ENCODE measurements at regions not wholly inside any gene's neighbourhood (a gene's known extent, or its start where the extent isn't known, plus 50 kb on each side); places are given as distances from the start of the nearest gene placed in this dataset.

- Mint-ChIP-seq H3K4me1 (ENCODE audit: low read depth) (no peaks in the 10 kb centered on the region), H3K27me3 (no peaks in the 10 kb centered on the region), H3K36me3 (no peaks in the 10 kb centered on the region), H3K9me3 (ENCODE audit: low read depth) (peaks cover 10% of the 10 kb centered on the region), H3K27ac (no peak overlapping the region), H3K4me3 (no peak overlapping the region)
Measured at GRCh38 chr13:110097013-110097412, 209.9 kb downstream of the COL4A1 start.

- no peaks in the 10 kb centered on the region for H3K4me1 Mint-ChIP-seq (ENCODE audit: low read depth)
- H3K27ac Mint-ChIP-seq: no peak overlapping the region
- no peaks in the 10 kb centered on the region for H3K36me3 Mint-ChIP-seq
- H3K27me3 Mint-ChIP-seq: no peaks in the 10 kb centered on the region
- H3K9me3 Mint-ChIP-seq (ENCODE audit: low read depth): no peaks in the 10 kb centered on the region
- no peak overlapping the region for H3K4me3 Mint-ChIP-seq
Measured at GRCh38 chr13:110092831-110093247, 214.1 kb downstream of the COL4A1 start.

- no peaks in the 10 kb centered on the region for H3K27me3 Mint-ChIP-seq
- H3K36me3 Mint-ChIP-seq: no peaks in the 10 kb centered on the region
- no peaks in the 10 kb centered on the region for H3K4me1 Mint-ChIP-seq (ENCODE audit: low read depth)
- no peak overlapping the region for H3K4me3 Mint-ChIP-seq
- H3K27ac Mint-ChIP-seq: no peak overlapping the region
- no peaks in the 10 kb centered on the region for H3K9me3 Mint-ChIP-seq (ENCODE audit: low read depth)
Measured at GRCh38 chr13:110089815-110090214, 217.1 kb downstream of the COL4A1 start.

- Mint-ChIP-seq H3K27ac (no peak overlapping the region), H3K9me3 (ENCODE audit: low read depth) (no peaks in the 10 kb centered on the region), H3K36me3 (no peaks in the 10 kb centered on the region), H3K4me3 (no peak overlapping the region), H3K27me3 (no peaks in the 10 kb centered on the region), H3K4me1 (ENCODE audit: low read depth) (no peaks in the 10 kb centered on the region)
Measured at GRCh38 chr13:110089100-110089499, 217.9 kb downstream of the COL4A1 start.

DNA sequence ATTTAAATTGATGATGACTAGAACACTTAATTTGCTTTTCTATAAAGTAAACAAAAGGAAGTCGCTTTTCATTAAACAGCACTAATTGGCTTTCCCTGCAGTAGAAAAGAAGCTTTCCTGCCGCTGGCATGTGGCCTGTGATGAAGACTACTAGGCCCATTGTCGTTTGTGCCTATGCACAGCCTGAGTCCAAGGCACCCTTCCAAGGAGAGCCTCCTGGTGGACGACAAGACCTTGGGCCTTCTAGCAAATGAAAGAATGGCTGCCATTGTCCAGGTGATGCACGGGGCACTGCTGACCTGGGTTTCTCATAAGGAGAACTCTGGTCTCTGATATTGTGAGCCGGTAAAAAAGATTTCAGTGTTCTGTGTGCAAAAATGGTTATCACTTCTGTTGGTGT is 233.0 kb downstream of the COL4A1 start:
- no peaks in the 10 kb centered on the region for H3K36me3 Mint-ChIP-seq
- H3K9me3 Mint-ChIP-seq (ENCODE audit: low read depth): no peaks in the 10 kb centered on the region
- H3K4me1 Mint-ChIP-seq (ENCODE audit: low read depth): no peaks in the 10 kb centered on the region
- H3K27me3 Mint-ChIP-seq: peaks cover 8% of the 10 kb centered on the region
- no peak overlapping the region for H3K4me3 Mint-ChIP-seq
- no peak overlapping the region for H3K27ac Mint-ChIP-seq

DNA sequence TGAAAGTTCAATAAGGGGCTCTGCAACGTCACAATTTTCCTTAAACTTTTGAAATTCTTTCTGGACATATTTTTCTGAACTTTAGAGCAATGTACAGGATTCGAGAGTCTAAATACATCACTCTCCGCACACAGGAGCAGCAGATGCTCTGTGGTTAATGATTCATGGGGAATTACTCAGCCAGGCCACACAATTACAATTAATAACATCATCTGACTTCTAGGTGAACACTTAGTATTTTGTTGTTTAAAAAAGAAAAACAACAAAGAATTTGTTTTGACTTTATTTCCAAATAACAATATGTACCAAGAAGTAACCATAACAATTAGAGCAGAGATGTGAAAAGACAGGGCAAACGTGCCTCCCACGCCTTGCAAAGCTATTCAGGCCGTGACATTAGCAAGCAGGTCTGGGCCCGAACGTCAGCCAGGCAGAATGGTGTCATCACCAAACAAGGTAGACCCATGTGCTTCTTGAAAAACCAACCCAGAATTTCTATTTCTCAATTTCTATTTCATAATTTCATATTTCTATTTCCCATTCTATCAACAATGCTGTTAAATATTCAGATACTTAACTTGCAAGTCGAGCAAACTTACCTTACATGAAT is 236.3 kb downstream of the COL4A1 start:
- Mint-ChIP-seq H3K9me3 (ENCODE audit: low read depth) (no peaks in the 10 kb centered on the region), H3K4me3 (no peak overlapping the region), H3K27ac (no peak overlapping the region), H3K4me1 (ENCODE audit: low read depth) (no peaks in the 10 kb centered on the region), H3K36me3 (no peaks in the 10 kb centered on the region), H3K27me3 (no peaks in the 10 kb centered on the region)

- H3K4me3 Mint-ChIP-seq: no peak overlapping the region
- H3K4me1 Mint-ChIP-seq (ENCODE audit: low read depth): no peaks in the 10 kb centered on the region
- no peaks in the 10 kb centered on the region for H3K36me3 Mint-ChIP-seq
- no peaks in the 10 kb centered on the region for H3K27me3 Mint-ChIP-seq
- no peaks in the 10 kb centered on the region for H3K9me3 Mint-ChIP-seq (ENCODE audit: low read depth)
- H3K27ac Mint-ChIP-seq: no peak overlapping the region
Measured at GRCh38 chr13:110070046-110070445, 236.9 kb downstream of the COL4A1 start.

GRCh38 chr13:110068176-110068473 is 238.8 kb downstream of the COL4A1 start:
- Mint-ChIP-seq H3K4me3 (no peak overlapping the region), H3K9me3 (ENCODE audit: low read depth) (no peaks in the 10 kb centered on the region), H3K27me3 (no peaks in the 10 kb centered on the region), H3K4me1 (ENCODE audit: low read depth) (no peaks in the 10 kb centered on the region), H3K36me3 (no peaks in the 10 kb centered on the region), H3K27ac (no peak overlapping the region)

GRCh38 chr13:110067355-110068175 is 239.4 kb downstream of the COL4A1 start:
- no peaks in the 10 kb centered on the region for H3K36me3 Mint-ChIP-seq
- H3K27me3 Mint-ChIP-seq: no peaks in the 10 kb centered on the region
- H3K4me1 Mint-ChIP-seq (ENCODE audit: low read depth): no peaks in the 10 kb centered on the region
- H3K9me3 Mint-ChIP-seq (ENCODE audit: low read depth): no peaks in the 10 kb centered on the region
- H3K27ac Mint-ChIP-seq: no peak overlapping the region
- no peak overlapping the region for H3K4me3 Mint-ChIP-seq

DNA sequence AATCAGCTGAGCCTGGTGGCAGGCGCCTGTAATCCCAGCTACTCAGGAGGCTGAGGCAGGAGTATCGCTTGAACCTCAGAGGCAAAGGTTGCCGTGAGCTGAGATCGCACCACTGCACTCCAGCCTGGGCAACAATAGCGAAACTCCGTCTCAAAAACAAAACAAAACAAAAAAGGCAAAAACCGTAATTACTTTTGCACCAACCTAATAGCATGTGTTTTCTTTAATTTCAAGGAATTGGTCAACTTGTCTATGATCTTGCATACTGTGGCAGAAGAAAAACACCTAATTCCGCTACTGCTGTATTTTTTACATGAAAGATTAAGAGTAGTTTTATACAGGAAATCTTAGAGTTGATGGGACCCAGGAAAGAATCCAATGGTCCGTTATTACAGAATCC is 241.2 kb downstream of the COL4A1 start:
- Mint-ChIP-seq H3K9me3 (ENCODE audit: low read depth) (no peaks in the 10 kb centered on the region), H3K36me3 (no peaks in the 10 kb centered on the region), H3K4me3 (no peak overlapping the region), H3K4me1 (ENCODE audit: low read depth) (no peaks in the 10 kb centered on the region), H3K27me3 (no peaks in the 10 kb centered on the region), H3K27ac (no peak overlapping the region)

GRCh38 chr13:110063490-110064421 is 243.2 kb downstream of the COL4A1 start:
- no peaks in the 10 kb centered on the region for H3K27me3 Mint-ChIP-seq
- no peaks in the 10 kb centered on the region for H3K4me1 Mint-ChIP-seq (ENCODE audit: low read depth)
- H3K9me3 Mint-ChIP-seq (ENCODE audit: low read depth): no peaks in the 10 kb centered on the region
- H3K4me3 Mint-ChIP-seq: no peak overlapping the region
- H3K36me3 Mint-ChIP-seq: no peaks in the 10 kb centered on the region
- no peak overlapping the region for H3K27ac Mint-ChIP-seq

GRCh38 chr13:110062777-110063442 is 244.0 kb downstream of the COL4A1 start:
- H3K4me3 Mint-ChIP-seq: no peak overlapping the region
- no peaks in the 10 kb centered on the region for H3K4me1 Mint-ChIP-seq (ENCODE audit: low read depth)
- no peaks in the 10 kb centered on the region for H3K9me3 Mint-ChIP-seq (ENCODE audit: low read depth)
- H3K36me3 Mint-ChIP-seq: no peaks in the 10 kb centered on the region
- no peak overlapping the region for H3K27ac Mint-ChIP-seq
- H3K27me3 Mint-ChIP-seq: no peaks in the 10 kb centered on the region

- H3K36me3 Mint-ChIP-seq: no peaks in the 10 kb centered on the region
- H3K4me3 Mint-ChIP-seq: no peak overlapping the region
- no peaks in the 10 kb centered on the region for H3K27me3 Mint-ChIP-seq
Measured at GRCh38 chr13:110062077-110062776, 244.7 kb downstream of the COL4A1 start.

DNA sequence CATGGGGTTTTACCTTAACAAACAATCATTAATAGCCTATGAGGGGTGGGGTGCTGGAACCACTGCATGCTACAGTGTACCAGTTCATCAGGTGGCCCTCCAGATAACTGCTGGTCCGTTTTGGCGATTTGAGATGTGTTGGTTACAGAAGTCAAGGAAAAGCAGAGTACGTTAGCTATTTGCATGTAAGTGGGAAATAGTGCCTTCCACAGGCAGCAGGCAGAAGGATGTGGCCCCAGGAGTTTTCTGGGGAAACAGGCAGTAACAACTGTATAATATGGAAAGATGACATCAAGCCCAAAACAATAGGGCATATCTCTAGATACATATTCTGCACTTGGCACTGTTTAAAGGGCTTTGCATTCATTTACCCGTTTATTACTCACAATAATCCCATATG is 245.7 kb downstream of the COL4A1 start:
- no peaks in the 10 kb centered on the region for H3K4me1 Mint-ChIP-seq (ENCODE audit: low read depth)

More at GRCh38 chr13:110062077-110062776, 244.7 kb downstream of the COL4A1 start:
- Mint-ChIP-seq H3K4me1 (ENCODE audit: low read depth) (no peaks in the 10 kb centered on the region), H3K9me3 (ENCODE audit: low read depth) (no peaks in the 10 kb centered on the region), H3K27ac (no peak overlapping the region)

More for the DNA sequence above, 245.7 kb downstream of the COL4A1 start:
- Mint-ChIP-seq H3K27me3 (peaks cover 3% of the 10 kb centered on the region), H3K4me3 (no peak overlapping the region), H3K9me3 (ENCODE audit: low read depth) (no peaks in the 10 kb centered on the region), H3K36me3 (no peaks in the 10 kb centered on the region), H3K27ac (no peak overlapping the region)
